SHP77 treated with DMSO at 0.1 percent for 48 hours (cell line): ENCODE measurements at regions not wholly inside any gene's neighbourhood (a gene's known extent, or its start where the extent isn't known, plus 50 kb on each side); places are given as distances from the start of the nearest gene placed in this dataset.

Source experiments
- DNase-seq: peaks from one replicate; lab custom pipeline; 2025; lab: John Stamatoyannopoulos, UW

DNA sequence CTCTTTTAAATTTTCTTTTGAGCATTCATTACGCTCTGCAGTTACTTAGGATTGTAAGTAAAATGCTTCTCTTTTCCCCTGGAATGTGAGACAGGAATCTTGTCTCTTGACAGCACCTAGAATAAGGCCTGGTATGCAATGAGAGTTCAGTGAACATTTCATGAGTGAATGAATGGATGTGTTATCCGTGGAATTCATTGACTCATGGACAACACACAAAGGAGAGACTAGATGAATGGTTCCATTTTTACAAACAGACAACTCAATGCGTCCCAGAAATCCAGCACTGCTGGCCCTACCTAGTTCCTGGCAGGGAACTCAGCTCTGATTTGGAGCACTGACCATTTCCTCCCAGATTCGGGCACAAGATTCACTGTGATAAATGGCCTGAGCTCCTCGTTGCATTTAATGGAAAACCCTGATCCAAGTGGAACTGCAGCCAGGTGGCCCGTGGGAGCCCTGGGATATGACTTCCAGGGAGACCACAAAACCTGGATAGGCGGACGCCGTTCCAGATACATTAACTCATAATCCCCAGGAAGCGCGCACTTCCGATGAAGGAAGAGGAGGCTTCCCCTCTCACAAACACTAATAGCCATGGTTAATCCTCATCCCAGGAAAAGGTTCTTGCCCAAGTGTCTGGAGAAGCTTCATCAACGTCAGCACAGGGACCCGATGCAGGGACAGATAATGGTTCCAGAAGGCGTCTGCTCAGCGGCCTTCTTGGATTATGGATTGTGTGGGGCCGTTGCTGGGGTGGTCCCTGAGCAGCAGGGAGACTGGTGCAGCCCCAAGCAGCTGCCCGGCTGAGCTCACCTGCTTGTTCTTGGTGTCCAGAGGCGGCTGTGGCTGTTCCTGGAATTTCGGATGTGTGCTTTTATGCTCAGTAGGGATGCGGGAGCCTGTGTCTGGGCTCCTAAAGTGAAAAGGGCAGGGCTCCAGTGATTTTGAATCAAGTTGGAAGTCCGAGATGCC is 211.1 kb upstream of the TSHZ3 start:
- no peak for DNase-seq

DNA sequence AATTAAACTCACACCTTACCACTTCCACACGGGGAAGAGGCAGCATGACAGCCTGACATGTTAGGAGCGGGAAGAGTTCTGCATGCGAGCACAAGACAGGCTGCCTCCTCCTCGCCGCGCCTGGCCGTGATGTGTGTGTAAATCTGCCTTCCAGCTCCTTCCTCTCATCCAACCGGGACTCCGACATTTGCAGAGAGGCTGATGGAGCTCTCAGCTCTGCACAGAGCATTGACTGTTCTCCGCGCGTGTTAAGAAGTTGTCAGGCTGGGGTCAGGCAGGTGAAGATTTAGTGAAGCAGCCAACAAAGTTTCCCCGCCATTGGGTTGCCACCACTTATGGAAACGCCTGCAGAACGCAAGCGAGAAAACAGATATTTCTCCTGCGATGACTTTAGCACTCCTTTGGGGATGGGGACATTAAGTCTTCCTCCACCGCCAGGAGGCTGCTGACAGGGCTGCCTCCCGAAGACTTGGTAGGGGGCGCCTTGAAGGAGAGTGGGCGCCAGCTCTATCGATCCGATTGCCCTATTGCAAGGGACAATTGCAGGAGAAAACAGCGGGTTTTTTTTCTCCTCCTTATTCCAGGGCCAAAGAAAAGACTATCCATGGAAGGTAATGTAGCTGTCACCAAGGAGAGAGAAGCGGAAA is 213.9 kb upstream of the TSHZ3 start:
- no peak for DNase-seq

DNA sequence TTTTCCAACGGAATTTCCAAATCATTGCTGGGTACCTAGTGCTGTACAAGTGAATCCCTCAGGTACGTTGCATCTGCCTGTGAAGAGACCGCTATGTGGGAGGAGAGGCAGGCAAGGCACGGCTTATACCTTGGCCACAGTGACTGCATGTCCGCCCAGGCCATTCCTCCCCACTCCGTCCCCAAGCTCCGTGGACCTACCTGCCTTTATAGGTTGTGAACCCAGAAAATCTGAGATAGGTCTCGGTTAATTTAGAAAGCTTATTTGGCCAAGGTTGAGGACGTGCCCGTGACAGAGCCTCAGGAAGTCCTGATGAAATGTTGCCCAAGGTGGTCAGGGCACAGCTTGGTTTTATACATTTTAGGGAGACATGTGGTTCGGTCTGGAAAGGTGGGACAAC is 218.5 kb upstream of the TSHZ3 start:
- no peak for DNase-seq

DNA sequence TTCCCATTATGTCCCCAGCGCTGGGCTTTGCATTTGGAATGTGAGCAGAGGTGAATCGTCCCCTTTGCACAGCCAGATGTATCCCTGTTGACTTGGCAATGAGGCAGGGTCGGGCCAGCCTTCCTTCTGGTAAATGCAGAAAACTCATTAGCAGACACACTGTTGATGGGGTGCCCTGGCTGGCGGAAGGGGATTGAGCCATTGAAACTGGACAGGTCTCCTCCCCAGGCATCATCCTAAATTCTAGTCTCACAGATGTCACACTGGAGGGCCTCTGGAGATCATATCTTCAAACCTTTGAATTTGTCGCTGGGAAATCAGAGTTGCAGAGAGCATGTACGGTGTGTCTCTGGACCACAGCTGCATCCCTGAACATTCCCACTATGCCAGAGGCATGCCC is 219.5 kb upstream of the TSHZ3 start:
- no peak for DNase-seq

DNA sequence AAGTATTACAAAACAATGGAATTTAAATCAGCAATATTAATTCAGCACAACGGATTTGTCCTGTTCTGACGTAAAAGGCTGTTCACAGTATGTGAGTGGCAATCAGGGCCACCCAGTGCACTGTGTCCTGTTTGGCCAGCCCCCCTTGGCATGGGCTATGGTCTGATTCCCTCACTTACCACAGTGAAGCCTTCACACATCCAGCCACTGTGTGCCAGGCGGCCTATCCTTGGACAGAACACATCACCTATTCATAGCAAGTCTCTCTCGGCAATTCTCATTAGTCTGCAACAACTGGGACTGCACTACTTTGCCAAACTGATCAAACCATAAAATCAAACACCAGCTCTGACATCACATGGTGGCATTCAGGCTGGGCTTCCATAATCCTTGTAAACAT is 221.5 kb upstream of the TSHZ3 start:
- no peak for DNase-seq

DNA sequence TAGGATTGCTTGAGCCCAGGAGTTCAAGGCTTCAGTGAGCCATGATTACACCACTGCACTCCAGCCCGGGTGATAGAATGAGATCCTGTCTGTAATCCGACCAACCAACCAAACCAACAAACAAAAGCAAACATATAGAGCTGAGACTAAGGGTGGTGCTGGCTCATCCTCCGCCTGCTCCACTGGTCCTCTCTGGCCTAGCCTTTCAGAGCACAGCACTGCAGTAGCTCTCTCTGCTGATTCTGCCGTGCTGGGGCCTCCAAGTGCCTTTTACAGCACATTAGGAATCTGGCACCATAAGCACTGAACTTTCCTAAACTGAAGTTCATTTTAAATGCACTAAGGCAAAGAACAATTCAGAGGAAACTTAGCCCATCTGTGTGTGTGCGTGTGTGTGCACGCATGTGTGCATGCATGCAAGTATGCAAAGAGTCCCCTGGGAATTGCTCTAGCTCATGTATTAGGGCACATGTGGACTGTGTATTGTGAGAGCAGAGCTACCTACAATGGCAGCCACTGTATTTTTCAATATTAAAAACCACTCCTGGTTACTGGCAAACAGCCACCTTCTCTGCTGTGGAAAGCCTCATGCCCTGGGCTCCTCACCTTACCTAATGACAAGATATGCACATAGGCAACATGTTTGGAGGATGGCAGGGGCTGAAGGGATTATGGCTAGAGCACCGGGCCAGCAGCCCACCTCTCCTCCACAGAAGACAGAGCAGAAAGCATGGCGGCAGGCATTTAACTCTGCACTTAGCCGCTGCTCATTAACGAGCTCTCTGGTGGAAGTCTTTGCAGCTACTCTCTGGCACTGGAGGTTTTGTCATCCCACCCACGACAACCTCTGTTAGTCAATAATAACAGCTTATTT is 223.1 kb upstream of the TSHZ3 start:
- DNase-seq, result no peak

DNA sequence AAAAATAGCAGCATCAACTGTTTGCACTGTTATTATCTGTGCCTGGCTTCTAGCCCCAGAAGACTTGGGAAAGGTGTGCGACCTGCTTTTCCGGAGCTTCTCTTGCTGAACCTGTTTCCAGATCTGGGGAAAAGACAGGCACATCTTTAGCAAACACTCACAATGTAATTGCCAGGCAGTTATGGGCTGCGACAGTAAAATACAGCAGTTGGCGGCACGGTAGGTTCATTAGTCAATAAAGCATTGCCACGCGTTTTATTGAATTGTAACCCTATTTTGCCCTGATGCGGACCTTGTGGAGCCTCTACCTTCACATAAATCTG is 223.7 kb upstream of the TSHZ3 start:
- no peak for DNase-seq

DNA sequence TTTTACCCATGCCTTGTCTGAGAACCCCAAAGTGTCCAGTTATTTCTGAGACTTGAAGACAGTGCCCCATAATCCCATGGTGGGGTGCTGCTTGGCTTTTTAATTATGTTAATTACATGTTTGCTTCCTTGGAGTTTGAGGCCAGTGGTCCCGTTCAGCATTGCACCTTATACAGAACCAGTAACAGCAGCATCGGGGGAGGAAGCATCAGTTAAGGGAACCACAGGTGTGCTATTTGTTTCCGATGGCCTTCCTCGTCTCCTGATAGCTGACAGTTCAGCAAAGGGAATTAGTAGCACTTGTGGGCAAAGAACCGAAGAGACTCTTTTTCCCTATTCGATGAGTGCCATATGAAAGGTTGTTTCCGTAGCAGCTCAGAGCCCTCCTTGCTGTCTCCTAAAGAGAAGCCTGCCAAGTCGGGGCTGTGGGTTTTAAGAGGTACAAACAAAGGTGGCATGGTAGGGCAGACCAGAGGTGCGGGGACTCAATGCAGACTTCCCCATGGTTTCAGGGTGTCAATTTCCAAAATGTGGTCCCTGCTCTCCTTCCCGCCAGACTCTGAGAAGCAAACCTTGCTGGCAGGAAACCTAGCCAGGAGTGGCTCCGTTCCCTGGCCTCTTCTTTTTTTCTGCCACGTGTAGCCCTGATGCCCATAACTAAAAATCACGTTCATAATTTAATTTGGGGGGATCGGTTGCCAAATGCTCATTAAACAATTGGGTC is 225.2 kb upstream of the TSHZ3 start:
- DNase-seq, result no peak

DNA sequence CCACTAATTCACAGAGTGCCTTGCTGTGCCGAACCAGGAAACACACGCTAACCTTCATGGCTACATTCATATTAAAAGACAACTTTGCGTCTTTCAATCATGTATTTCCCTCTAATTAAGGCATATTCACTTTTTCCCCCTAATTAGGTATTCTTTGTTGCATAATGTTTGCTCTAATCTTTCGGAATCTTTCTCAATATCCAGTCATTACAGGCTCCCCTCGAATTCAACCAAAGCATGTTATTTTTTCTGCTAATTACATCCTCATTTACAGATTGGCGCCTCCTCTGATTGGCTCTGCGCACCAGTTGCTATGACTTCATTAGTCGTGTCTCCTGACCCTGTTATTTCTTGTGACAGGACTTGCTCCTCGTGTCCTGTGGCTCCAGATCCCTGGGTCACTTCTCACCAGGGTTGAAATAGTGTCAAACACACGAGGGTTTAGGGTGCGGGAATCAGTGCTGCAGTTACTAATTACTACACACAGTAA is 226.7 kb upstream of the TSHZ3 start:
- no peak for DNase-seq

DNA sequence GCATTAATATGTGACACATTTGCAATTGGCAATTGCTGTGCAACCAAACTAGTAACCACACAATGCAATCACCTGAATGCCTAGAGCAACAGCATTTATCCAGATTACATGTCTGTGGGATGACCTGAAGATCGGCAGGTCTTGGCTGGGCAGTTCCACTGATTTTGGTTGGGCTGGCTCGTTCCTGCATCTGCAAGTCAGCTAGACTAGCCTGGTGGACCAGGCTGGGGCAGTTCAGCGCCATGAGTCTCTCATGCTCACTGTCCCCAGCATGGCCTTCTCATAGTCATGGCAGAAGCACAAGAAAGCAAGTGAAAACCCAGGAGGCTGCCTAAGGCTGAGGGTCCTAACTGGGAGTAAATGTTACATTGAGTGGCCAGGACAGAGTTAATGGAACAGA is 229.1 kb upstream of the TSHZ3 start:
- DNase-seq, result no peak

DNA sequence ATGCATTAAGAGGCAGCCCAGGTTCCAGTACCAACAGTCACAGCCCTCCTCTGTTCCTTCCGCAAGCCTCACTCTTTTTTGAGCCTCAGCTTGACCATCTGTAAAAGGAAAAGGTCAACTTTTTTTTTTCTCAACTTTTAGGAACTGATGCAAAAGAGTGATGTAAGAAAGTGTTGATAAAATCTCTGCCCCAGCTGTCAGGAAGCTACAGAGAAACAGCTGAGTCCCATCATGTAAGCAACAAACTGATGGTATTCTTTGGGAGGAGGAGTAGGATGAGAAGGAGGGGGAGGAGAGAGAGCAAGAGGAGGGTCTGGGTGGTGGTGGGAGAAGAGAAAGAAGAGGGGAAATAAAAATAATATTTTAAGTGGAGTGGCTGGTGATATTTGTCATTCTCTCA is 233.9 kb upstream of the TSHZ3 start:
- DNase-seq, result no peak

DNA sequence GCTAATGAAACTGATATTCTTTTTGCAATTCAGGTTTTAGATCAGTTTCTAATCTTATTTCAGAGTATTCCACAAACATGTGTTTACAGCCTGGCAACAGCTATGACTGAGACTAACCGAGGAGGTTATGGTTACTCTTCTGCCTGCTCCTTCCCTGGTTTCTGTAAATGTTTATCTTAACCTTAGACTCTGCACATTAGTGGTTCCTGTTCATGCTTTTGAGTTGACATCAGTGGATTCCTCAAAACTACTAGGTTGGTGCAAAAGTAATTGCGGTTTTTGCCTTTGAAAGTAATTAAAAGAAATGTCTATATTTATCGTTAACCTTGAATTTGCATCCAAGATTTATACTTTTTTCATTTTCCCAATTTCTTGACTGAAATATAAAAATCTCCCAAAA is 237.0 kb upstream of the TSHZ3 start:
- no peak for DNase-seq

DNA sequence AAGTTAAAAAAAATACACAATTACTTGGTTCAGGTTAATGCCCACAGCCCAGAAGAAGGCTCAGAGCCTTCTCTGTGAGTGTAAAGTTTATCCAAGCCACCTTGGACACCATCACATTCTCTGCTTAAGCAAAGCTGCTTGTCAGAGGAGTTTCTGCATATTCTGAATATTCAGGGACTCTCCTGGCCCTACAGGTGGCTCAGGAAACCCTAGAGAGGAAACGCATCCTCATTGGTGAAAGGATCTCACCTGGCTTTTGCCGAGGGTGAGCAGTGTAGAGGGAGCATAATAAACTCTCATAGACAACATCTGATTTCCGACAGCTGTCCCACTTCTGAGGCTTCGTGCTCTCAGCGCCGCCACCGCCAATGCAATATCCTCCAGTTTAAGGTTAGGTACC is 239.9 kb upstream of the TSHZ3 start:
- no peak for DNase-seq

DNA sequence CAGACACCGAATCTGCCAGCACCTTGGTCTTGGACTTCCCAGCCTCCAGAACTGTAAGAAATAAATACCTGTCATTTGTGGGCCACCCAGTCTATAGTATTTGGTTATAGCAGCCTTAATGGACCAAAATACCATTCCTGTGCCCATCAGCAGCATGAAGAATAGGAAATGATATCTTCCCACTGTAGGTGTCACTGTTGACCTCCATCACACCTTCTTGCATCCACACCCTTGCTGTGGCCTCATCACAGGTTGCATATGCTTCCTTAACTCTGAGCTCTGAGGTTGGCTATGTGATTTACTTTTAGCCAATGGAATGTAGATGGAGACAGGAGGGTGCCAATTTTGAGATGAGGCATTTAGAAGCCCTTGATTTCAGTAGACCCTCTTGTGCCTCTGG is 242.0 kb upstream of the TSHZ3 start:
- no peak for DNase-seq

DNA sequence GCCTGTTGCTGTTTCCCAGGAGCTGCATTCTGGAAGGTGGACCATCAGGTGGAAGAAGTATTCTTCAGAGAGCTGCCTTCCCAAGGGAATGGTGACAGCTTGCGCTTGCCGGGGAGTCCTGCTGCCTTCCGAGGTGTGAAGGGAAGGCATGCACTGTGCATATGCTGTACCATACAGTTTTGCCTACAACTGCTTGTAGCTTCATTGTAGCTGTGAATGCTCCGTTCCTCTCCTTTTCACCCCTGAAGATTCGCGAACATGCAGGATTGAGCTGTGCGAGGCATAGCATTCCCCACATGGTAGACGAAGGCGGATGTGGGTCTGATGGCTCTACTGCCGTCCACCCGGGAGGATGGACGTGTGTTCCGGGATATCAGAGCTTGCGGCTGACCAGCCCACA is 243.2 kb upstream of the TSHZ3 start:
- DNase-seq, result no peak

DNA sequence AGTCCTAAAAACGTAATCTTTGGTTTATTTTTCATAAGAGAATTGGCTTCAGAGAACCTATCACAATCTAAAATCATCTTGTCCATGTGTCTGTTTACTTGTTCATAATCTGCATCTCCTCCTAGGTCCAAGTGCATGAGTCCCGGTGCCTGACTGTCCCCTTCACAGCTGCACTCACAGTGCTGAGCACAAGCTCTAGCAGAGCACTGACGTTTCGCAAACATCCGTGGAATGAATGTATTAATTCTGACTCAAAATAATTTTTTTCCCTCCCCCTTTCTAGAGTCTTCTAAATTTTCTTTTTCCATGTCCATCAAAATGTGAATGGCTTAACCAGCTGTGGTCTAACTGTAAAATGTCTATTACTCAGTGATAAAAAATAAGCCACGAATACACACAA is 245.5 kb upstream of the TSHZ3 start:
- DNase-seq, result no peak

DNA sequence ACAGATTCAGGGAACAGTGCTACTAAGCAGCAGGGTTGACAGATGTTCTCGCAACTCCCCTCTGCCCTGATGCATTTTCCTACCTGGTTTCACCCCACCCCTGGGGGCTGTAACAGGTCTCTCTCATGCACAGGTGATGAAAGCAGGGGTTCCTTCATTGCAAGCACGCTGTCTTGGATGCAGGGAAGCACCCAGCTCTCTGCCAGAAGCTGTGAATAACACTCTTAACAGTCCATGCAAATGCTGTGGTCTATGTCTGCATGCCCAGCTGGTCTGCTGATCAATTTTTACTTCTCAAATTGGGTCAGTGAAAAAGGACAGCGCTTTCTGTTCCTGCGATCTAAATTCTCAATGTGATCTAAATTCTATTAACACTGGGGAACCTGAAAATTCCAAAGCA is 246.3 kb upstream of the TSHZ3 start:
- no peak for DNase-seq

DNA sequence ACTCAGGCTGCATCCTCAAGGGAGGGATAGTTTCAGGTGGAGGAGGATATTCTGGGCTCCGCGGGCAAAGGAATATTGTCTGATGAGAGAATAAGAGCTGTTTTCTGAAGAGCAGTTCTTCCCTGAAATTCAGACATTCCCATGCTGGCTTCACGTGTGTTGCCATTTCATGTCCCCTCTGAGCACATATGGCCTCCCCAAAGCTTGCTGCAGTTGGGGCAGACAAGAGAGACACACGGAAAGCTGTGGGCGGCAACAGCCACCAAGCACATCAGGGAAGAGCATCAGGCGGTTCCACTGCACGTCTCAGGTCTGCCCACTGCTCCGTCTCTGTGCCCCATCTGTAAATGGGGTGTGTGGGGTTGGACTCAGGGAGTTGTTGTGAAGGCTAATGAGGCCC is 247.5 kb upstream of the TSHZ3 start:
- no peak for DNase-seq

DNA sequence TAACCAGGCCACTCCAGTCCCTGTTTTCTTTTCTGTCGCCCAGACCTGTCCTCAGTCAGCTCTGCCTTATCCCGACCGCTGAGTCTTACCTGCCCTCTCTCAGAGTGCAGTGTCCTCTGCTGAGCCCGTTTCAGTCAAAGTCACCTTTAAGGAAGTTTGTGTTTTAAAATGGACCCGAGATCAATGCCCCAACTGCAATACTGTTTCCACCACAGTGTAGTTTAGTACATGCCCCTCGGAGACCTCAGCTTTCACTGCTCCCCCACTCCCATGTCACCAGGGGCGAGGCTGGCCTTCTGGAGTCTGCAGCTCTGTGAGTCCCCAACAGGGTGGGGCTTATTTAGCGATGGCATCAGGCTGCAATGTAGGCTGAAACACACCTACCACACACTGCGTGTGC is 248.4 kb upstream of the TSHZ3 start:
- no peak for DNase-seq

DNA sequence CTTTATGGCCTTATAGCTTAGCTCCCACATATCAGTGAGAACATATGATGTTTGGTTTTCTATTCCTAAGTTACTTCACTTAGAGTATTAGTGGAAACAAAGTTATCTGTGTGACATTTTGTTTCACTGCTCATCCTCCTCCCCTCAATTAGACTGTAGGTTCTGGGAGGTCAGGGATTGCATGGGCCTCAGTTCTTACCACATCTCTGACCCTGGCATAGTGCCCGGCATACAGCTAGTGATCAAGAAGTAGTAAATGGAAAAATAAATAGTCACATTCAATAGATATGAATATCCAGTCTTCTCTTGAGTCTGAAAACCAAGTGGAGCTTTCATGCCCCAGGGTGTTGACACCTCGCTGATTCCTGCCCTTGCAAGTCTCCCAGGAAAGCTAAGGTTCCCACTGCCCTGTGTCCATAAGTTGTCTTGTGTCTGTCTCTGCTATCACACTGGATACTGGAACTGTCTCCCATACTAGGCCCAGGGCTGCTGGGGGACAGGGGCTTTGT is 249.5 kb upstream of the TSHZ3 start:
- no peak for DNase-seq

DNA sequence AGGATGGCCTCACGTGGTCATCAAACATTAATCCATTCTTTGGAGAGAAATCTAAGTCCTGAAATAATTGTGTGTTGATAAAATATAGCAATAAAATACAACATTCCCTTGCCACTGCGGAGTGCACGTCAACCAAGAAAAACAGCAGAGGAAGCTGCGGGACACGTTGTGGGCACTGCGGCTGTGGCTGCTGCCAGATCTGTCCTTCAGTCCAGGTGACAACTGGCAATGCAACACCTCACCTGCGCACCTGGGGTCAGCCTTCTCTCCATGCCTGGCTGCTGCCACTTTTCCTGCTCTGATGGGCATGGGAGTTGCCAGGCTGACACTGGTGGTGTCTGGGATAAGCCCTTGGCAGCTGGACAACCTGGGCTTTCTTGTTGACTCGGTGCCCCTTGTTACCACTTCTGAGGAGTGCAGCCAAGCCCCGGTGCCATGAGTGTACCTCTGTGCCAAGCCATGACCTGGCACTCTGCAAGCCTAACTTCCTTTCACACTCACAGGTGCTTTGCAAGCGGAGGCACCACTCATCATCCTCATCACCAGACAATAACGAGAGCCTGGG is 251.6 kb upstream of the TSHZ3 start:
- no peak for DNase-seq
